Breast epithelium (tissue), 4 donors: ENCODE measurements at regions not wholly inside any gene's neighbourhood (a gene's known extent, or its start where the extent isn't known, plus 50 kb on each side); places are given as distances from the start of the nearest gene placed in this dataset.

ENCODE experiments used
- DNase-seq, 2 donors: peaks; one replicate each; pipeline ENCODE4 v3.0.0-alpha.2; 2019; ENCODE audit warnings: low spot score in 2 of 2
- H3K27ac ChIP-seq, 2 donors: fragments of 200-600 bp; sonication (generic) in 1 of 2; one replicate each; pipeline ENCODE4 v1.5.1; 2016 to 2019; ENCODE audit warnings: mild to moderate bottlenecking in 1 of 2
- H3K27me3 ChIP-seq, 2 donors: fragments of 200-600 bp; sonication (generic) in 1 of 2; one replicate each; pipeline versions ENCODE4 v1.5.1 to v1.6.0; 2017 to 2019; ENCODE audit warnings: control low read depth in 1 of 2, mild to moderate bottlenecking in 1 of 2
- H3K36me3 ChIP-seq: fragments of 200-600 bp; one replicate; pipeline ENCODE4 v1.5.1; 2019
- H3K4me1 ChIP-seq, 2 donors: fragments of 200-600 bp; sonication (generic); one replicate each; pipeline ENCODE4 v1.5.1; 2016 to 2019; ENCODE audit warnings: control low read depth in 1 of 2
- H3K4me3 ChIP-seq, 3 donors: fragments of 200-600 bp; sonication (generic); 1 replicate in 2 of 3; 2 replicates in 1 of 3; pipeline ENCODE4 v1.5.1; 2016 to 2019; ENCODE audit warnings: mild to moderate bottlenecking in 3 of 3, moderate library complexity in 2 of 3
- H3K9me3 ChIP-seq, 2 donors: fragments of 200-600 bp; sonication (generic) in 1 of 2; one replicate each; pipeline ENCODE4 v1.5.1; 2016 to 2019; ENCODE audit warnings: control low read depth in 1 of 2
- POLR2A ChIP-seq: fragments of 450-650 bp; IDR thresholded peaks from one replicate; pipeline ENCODE4 v1.6.1; 2016; ENCODE audit warnings: antibody characterized with exemption, mild to moderate bottlenecking, moderate library complexity
- POLR2AphosphoS5 ChIP-seq, 3 donors: sonication (generic); formaldehyde crosslinking; IDR thresholded peaks; one replicate each; pipeline ENCODE4 v1.6.1; 2017; ENCODE audit warnings: antibody characterized with exemption in 3 of 3
- intact Hi-C: fragments of 100-400 bp; cut with DNase I; formaldehyde crosslinking; loops from one replicate; pipeline ENCODE4 v1.15.1; 2023; ENCODE audit warnings: low total_unique reads
- TF ChIP-seq, protein P1 (sequence below), 3 donors: fragments of 450-650 bp; IDR thresholded peaks; one replicate each; pipeline ENCODE4 v1.5.1; 2016 to 2017; ENCODE audit warnings: antibody characterized with exemption in 3 of 3, mild to moderate bottlenecking in 3 of 3, moderate library complexity in 3 of 3

GRCh38 chr4:136124251-136124745 lies 1408.0 kb downstream of the PCDH18 start:
- Histone ChIP-seq H3K27ac (no peak overlapping the region), H3K4me3 (no peak overlapping the region), H3K9me3 (no peaks in the 10 kb centered on the region), H3K4me1 (no peaks in the 10 kb centered on the region), H3K36me3 (no peaks in the 10 kb centered on the region), H3K27me3 (no peaks in the 10 kb centered on the region)
- DNase-seq = no peak
- intact Hi-C loops = no loop called here
- TF ChIP-seq POLR2AphosphoS5 (IDR thresholded peaks at IDR 0.05) (no peak), POLR2A (no peak)
- TF ChIP-seq, protein P1, sequence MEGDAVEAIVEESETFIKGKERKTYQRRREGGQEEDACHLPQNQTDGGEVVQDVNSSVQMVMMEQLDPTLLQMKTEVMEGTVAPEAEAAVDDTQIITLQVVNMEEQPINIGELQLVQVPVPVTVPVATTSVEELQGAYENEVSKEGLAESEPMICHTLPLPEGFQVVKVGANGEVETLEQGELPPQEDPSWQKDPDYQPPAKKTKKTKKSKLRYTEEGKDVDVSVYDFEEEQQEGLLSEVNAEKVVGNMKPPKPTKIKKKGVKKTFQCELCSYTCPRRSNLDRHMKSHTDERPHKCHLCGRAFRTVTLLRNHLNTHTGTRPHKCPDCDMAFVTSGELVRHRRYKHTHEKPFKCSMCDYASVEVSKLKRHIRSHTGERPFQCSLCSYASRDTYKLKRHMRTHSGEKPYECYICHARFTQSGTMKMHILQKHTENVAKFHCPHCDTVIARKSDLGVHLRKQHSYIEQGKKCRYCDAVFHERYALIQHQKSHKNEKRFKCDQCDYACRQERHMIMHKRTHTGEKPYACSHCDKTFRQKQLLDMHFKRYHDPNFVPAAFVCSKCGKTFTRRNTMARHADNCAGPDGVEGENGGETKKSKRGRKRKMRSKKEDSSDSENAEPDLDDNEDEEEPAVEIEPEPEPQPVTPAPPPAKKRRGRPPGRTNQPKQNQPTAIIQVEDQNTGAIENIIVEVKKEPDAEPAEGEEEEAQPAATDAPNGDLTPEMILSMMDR (IDR thresholded peaks at IDR 0.05) = no peak

DNA sequence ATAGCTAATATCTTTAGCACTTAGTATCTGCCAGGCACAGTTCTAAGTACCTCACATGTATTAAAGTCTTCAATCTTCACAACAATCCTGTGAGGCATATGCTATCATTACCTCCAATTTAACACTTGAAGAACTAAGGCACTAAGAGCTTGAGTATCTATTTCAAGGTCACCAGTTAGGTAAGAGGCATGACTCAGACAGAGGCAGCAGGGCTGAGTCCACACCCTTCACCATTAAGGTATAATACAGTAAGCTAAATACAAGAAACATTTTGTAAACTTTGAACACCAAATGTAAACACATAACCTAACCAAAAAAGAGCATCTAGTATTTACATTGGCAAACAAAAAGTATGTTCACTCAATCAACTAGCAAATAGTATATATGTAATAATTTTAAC lies 1410.9 kb downstream of the PCDH18 start:
- TF ChIP-seq POLR2AphosphoS5 (IDR thresholded peaks at IDR 0.05) (no peak), POLR2A (no peak)
- TF ChIP-seq, protein P1 (IDR thresholded peaks at IDR 0.05) = no peak
- Histone ChIP-seq H3K4me3 (no peak overlapping the region), H3K4me1 (no peaks in the 10 kb centered on the region), H3K27me3 (no peaks in the 10 kb centered on the region), H3K9me3 (no peaks in the 10 kb centered on the region), H3K27ac (no peak overlapping the region), H3K36me3 (no peaks in the 10 kb centered on the region)
- intact Hi-C loops = no loop called here
- DNase-seq = no peak

GRCh38 chr4:136113921-136114320 lies 1418.4 kb downstream of the PCDH18 start:
- TF ChIP-seq, protein P1 (IDR thresholded peaks at IDR 0.05) = no peak
- TF ChIP-seq POLR2A (no peak), POLR2AphosphoS5 (IDR thresholded peaks at IDR 0.05) (no peak)
- Histone ChIP-seq H3K4me3 (no peak overlapping the region), H3K36me3 (no peaks in the 10 kb centered on the region), H3K4me1 (no peaks in the 10 kb centered on the region), H3K9me3 (no peaks in the 10 kb centered on the region), H3K27me3 (no peaks in the 10 kb centered on the region), H3K27ac (no peak overlapping the region)
- DNase-seq = no peak
- intact Hi-C loops = no loop called here

GRCh38 chr4:136112116-136112515 lies 1420.2 kb downstream of the PCDH18 start:
- no peaks in the 10 kb centered on the region for H3K4me1 ChIP-seq
- H3K27me3 ChIP-seq = no peaks in the 10 kb centered on the region
- no peaks in the 10 kb centered on the region for H3K9me3 ChIP-seq
- H3K4me3 ChIP-seq = no peak overlapping the region
- intact Hi-C loops = no loop called here
- no peaks in the 10 kb centered on the region for H3K36me3 ChIP-seq
- no peak for DNase-seq
- TF ChIP-seq, protein P1 (IDR thresholded peaks at IDR 0.05) = no peak
- TF ChIP-seq POLR2A (no peak), POLR2AphosphoS5 (IDR thresholded peaks at IDR 0.05) (no peak)
- H3K27ac ChIP-seq = no peak overlapping the region

- no peaks in the 10 kb centered on the region for H3K4me1 ChIP-seq
- intact Hi-C loops = no loop called here
- DNase-seq = no peak
- H3K9me3 ChIP-seq = no peaks in the 10 kb centered on the region
- no peak overlapping the region for H3K4me3 ChIP-seq
- no peak overlapping the region for H3K27ac ChIP-seq
- no peaks in the 10 kb centered on the region for H3K36me3 ChIP-seq
- no peaks in the 10 kb centered on the region for H3K27me3 ChIP-seq
- TF ChIP-seq, protein P1 (IDR thresholded peaks at IDR 0.05) = no peak
- TF ChIP-seq POLR2A (no peak), POLR2AphosphoS5 (IDR thresholded peaks at IDR 0.05) (no peak)
Measured at GRCh38 chr4:136106753-136107152, 1425.5 kb downstream of the PCDH18 start.
